GM12891 (cell line): ENCODE measurements at regions not wholly inside any gene's neighbourhood (a gene's known extent, or its start where the extent isn't known, plus 50 kb on each side); places are given as distances from the start of the nearest gene placed in this dataset.

ENCODE experiments used
- POLR2A ChIP-seq: IDR thresholded peaks from 2 replicates; pipeline ENCODE4 v1.6.1; 2011; ENCODE audit warnings: low read depth, low read length, control low read depth
- POLR2AphosphoS5 ChIP-seq: IDR thresholded peaks from 2 replicates; pipeline ENCODE4 v1.6.1; 2011; ENCODE audit warnings: low read depth, low read length, control low read depth
- SPI1 ChIP-seq: IDR thresholded peaks from 2 replicates; pipeline ENCODE4 v1.6.1; 2011; ENCODE audit warnings: low read depth, low read length, control low read depth
- TAF1 ChIP-seq: IDR thresholded peaks from 2 replicates; pipeline ENCODE4 v1.6.1; 2011; ENCODE audit warnings: low read depth, low read length, control low read depth

- TF ChIP-seq TAF1 (no peak), POLR2A (no peak), POLR2AphosphoS5 (no peak), SPI1 (no peak)
These were observed 455.0 kb downstream of the PCNX1 start for GRCh38 chr14:71362282-71362681.
